Muscle of arm (tissue), 1 donor: ENCODE measurements at regions not wholly inside any gene's neighbourhood (a gene's known extent, or its start where the extent isn't known, plus 50 kb on each side); places are given as distances from the start of the nearest gene placed in this dataset.
"Not testable (repeated sequence)": the region's sequence is repeated elsewhere in the genome, so short reads cannot be mapped to it uniquely, and the experiment has no call there.

ENCODE experiments used
- DNase-seq: peaks from one replicate; pipeline ENCODE4 v3.0.0-alpha.2; 2013

DNA sequence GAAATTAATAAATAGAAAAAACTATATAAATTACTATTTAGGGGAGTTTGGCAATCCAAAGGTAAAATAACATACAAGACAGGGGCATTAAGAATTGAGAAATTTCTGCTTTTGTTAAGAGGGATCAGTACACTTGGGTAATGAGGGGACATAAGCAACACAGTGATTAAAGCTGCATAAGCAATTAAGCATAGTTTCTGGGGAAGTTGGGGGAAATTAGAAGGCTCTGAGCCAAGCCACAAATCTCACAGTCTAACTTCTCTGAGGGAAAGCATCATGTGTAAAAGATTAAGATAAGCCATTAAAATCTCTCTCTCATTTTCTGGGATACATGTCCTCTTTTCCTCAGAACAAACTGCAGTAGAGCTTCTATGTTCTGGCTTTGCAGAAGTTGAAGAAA is 533.9 kb upstream of the LRFN5 start:
- no peak for DNase-seq

DNA sequence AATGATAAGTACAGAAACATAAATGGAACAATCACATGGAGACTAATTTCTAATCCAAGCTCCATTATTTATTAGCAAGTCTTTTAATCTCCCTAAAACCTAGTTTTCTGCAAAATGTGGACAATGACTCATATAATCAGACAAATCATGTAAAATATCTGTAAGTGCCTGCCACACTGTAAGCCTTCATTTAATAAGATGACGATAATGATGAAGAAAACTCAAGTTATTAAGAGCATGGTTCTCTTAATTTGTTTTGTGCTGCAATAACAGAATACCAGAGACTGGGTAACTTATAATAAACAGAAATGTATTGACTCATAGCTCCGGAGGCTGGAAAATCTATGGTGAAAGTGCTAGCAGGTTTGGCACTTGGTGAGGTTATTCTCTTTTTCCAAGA is 535.3 kb upstream of the LRFN5 start:
- no peak for DNase-seq

DNA sequence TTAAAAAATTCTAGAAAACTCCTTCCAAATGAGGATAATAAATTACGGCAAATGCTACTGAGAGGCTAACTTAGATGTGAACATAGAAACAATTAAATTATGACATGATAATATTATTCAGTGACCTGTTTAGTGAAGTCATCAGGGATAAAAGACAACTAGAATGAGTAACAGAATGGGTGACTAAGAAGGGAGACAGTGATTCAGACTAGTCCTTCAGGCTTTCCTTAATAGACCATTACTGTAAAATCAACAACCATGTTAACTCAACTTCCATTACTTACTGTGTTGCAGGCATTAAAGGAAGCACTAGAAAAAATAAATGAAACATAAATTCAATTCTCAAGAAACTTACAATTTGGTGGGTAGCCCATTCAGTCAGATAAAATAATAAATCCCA is 543.9 kb upstream of the LRFN5 start:
- DNase-seq, result no peak

DNA sequence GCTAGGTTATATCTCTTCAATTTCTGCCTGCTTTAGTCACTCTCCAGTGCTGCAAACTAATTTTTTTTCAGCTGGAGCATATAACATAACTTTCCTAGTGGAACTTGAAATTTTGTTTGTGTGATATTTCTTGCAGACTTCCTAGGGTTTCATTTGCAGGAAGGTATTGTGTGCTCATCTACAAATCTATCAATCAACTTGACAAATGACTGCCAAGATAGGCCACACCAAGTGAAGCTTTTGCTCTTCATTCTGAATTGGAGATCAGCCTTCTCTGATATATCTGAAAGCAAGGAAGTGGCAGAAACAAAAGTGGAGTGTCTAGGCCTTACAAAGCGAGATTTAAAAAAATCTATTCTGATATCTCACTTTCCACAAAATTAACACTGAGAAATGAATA is 551.1 kb upstream of the LRFN5 start:
- DNase-seq, result no peak

DNA sequence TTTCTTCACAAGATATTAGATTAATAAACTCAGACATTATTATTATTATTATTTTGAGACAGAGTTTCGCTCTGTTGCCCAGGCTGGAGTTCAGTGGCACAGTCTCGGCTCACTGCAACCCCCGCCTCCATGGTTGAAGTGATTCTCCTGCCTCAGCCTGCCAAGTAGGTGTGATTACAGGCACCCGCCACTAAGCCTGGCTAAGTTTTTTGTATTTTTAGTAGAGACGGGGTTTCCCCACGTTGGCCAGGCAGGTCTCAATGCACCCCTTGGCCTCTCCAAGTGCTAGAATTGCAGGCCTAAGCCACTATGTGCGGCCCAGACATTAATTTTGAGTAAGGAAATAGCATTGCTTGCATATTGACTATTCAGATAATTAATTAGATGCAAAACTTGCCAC is 554.9 kb upstream of the LRFN5 start:
- no peak for DNase-seq

DNA sequence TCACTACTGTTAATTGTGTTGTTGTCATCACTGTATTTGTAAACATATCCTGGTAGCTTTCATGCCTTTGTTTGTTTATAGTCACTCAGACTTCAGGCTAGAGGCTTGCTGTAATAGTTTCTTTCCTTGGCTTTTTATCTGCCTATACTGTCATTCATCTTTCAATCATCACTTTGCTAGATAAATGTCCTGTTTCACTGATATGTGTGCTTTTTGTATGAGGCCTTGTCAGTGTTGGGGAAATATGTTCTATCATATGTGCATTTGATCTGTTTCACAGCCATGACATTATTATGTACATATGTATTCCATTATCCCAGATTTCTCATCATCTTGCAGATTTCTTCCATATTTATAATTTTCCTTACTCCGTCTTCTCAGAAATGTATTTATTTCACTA is 558.9 kb upstream of the LRFN5 start:
- no peak for DNase-seq

DNA sequence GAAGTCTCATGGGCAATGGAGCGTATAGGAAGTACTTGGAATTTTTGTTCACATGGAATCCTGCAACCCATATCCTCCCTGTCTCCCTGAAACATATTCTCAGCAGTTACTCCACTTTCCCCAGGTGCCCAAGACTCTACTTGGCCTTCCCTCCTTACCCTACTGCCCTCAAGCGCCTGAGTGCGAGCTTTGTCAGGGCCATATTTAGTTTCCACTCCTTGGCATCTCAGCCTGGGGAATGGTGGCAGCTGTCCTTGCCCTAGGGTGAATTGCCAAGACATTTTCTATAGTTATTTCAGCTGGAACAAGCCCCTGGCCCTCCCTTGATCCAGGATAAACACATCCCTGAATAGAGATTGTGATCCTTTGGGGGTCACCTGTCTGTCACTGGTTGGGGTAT is 569.3 kb upstream of the LRFN5 start:
- no peak for DNase-seq

DNA sequence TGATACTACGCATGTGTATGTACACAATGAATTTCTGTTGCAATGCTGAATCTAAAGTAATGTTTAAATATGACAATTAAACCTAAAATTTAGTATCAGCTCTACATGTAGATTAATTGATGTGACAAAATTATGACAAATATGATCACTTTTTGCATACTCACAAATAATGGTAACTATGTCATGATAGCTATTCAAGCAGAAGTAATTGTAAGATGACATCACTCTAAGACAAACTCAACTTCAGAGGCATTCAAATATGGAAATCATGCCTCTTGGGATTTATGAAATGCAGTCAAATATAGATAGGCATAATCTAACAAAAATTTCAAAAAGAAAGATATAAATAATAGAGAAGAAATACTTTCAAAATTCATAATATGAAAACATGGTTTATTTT is 571.7 kb upstream of the LRFN5 start:
- DNase-seq, result no peak

DNA sequence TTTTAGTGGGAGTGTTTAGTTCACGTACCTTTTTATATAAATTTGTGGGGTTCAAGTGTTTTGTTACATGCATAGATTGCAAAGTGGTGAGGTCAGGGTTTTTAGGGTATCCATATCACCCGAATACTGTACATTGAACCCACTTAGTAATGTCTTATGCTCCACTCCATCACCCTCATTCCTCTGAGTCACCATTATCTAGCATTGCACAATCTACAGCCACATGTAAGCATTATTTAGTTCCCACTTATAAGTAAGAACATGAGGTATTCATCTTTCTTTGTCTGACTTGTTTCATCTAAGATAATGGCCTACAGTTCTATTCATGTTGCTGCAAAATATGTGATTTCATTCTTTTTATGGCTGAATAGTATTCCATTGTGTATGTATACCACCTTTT is 583.7 kb upstream of the LRFN5 start:
- DNase-seq, result no peak

DNA sequence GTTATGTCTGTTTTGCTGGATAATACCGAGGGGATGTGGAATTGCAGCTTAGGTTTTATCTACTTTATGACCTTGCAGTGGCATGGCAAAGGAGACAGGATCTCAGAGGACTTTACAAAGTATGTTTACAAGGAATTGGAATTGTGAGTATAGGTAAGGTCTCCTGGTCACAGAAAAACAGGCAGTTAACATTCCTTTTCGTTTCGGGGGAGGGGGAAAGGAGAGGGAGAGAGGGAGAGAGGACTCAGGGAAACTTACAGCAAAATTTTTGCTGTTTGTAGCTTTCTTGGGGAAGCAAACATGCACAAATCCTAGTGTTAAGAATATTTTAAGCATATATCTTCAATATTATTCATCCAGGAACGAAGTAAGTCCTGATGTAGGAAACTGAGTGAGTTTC is 590.5 kb upstream of the LRFN5 start:
- no peak for DNase-seq

DNA sequence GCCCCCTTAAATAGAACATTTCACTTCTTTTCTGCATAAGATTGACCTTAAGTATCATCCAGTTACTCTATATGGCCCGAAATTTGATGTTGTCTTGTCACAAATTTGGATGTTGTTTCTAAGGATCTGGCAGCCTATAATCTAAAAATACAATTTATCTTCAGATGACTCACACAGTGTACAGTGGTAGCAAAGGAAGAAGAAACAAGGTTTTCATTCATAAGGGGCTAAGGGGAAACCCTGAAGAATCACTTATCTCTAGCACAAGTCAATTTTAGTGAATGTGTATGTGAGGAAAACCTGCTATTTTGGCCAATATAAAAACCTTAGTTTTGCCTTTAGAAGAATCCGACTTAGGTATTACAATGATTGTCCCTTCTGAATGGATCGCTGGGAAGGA is 606.3 kb upstream of the LRFN5 start:
- DNase-seq, result no peak

DNA sequence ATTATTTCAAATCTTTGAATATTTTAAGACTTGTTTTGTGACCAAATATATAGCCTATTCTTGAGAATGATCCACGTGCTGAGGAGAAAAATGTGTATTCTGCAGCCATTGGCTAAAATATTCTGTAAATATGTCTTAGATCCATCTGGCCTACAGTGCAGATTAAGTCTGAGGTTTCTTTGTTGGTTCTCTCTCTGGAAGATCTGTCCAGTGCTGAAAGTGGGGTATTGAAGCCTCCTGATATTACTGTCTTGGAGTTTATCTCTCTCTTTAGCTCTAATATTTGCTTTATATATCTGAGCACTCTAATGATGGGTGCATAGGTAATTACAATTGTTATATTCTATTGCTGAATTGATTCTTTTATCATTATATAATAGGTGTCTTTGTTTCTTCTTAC is 617.4 kb upstream of the LRFN5 start:
- no peak for DNase-seq

DNA sequence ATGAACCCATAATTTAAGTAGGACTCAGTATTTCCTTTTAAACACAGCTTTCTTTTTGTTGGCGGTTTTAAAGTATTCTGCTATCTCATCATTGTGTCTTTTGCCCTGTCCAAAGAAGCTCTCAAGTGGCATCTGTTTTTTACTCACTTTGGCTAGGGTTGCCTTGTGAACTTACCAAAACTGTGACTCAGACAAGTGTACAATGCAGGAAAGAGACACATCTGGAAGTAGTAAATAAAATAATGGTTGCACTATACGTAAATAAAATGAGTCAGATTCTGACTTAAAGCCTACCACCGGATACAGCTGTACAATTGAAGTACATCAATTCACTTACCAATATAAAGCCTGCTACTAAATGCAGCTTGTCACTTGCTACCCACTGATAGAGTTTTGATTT is 619.2 kb upstream of the LRFN5 start:
- DNase-seq, result no peak

DNA sequence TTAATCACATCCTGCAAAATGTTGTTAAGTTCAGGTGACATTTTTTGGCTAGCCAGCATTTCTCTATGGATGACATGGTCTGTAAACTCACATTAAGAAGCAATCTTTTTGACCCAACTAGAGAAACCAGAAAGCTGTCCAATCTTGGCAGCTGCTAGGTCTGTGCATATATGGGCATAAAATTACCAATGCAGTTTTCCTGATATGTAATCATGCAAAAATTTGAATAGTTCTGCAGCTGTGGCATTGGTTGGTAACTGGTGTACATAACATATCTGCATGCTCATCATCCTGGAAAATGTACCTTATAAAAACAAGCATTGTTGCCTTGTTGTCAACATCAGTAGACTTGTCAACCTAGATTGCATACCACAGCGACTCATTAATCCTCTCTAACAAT is 620.0 kb upstream of the LRFN5 start:
- no peak for DNase-seq

DNA sequence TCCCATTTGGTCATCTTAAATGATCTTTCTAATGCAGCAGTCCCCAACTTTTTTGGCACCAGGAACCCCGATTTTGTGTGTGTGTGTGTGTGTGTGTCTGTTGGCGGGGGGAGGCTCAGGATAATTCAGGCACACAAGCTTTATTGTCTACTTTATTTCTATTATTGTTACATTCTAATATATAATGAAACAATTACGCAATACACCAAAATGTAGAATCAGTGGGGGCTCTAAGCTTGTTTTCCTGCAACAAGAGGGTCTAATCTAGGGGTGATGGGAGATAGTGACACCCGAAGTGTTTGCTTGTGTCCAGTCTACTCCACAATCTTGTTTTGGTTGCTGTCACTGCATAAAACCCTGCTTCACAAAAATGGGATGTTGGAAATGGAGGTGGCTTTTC is 621.1 kb upstream of the LRFN5 start:
- DNase-seq, result no peak

DNA sequence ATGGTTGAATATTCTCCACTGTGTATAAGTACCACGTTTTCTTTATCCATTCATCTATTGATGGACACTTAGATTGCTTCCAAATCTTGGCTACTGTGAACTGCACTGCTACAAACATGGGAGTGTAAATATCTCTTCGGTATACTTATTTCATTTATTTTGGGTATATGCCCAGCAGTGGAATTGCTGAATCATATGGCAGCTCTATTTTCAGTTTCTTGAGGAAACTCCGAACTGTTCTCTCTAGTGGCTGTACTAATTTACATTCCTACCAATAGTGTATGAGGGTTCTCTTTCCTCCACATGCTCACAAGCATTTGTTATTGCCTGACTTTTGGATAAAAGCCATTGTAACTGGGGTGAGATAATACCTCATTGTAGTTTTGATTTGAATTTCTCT is 623.1 kb upstream of the LRFN5 start:
- DNase-seq, result peak; percentile 4

DNA sequence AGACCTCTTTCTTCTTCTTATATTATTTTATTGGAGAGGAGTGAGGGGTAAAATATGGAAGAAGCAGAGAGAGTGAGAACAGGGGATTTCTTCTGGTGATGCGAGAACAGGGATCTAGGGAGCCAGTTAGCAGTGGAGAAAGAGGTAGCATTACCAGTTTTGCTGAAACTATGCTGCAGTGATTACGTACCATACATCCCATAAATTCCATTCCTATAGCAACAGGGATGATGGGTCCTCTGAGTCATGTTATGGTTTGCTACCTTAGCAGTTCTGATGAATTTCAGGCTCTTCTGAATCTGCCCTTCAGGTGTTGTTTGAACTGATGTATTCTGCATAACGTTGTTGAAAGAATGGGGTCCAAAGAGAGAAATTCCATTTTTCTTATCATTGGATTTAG is 625.4 kb upstream of the LRFN5 start:
- DNase-seq, result no peak

DNA sequence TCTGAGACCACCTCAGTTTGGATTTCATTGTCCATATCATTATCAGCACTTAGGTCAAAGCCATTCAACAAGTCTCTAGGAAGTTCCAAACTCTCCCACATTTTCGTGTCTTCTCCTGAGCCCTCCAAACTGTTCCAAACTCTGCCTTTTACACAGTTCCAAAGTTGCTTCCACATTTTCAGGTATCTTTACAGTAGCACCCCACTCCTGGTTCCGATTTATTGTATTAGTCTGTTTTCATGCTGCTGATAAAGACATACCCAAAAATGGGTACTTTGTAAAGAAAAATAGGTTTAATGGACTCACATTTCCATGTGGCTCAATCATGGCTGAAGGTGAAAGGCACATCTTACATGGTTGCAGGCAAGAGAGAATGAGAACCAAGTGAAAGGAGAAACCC is 646.4 kb upstream of the LRFN5 start:
- not testable (repeated sequence) for DNase-seq

DNA sequence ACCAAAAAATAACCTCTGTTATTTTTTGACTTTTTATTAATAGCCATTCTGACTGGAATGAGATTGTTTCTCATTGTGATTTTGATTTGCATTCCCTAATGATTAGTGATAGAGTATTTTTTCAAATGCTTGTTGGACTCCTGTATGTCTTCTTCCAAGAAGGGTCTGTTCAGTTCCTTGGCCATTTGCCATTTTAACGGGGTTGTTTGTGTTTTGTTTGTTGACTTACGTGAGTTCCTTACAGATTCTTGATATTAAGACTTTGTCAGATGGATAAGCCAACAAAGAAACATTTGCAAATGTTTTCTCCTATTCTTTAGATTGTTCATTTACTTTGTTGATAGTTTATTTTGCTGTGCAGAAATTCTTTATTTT is 651.6 kb upstream of the LRFN5 start:
- no peak for DNase-seq

DNA sequence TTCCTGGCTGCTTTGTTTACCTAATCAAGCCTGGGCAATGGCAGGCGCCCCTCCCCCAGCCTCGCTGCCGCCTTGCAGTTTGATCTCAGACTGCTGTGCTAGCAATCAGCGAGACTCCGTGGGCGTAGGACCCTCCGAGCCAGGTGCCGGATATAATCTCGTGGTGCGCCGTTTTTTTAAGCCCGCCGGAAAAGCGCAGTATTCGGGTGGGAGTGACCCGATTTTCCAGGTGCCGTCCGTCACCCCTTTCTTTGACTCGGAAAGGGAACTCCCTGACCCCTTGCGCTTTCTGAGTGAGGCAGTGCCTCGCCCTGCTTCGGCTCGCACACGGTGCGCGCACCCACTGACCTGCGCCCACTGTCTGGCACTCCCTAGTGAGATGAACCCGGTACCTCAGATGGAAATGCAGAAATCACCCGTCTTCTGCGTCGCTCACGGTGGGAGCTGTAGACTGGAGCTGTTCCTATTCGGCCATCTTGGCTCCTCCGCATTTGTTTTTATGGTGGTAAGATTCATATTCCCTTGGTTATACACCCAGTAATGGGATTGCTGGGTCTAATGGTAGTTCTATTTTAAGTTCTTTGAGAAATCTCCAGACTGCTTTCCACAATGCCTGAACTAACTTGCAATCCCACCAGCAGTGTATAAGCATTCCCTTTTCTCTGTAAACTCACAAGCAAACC is 652.1 kb upstream of the LRFN5 start:
- DNase-seq, result not testable (repeated sequence)

DNA sequence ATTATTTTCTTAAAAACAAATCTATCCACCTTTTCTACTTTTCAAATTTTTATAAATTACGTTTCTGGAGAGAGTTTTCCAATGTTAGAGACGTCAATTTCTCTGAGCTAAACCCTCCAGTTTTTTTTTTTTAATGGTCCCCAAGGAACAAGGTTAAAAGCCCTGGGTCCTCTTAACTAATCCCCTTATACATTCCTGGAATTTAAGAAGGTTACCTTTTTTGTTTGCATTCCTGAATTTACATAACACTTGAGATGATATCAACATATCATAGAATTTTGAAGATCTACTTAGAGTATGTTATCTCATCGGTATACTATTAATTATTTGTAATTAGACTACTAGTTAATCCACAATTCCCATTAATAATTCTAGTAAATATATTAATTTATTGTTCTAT is 662.2 kb upstream of the LRFN5 start:
- no peak for DNase-seq

DNA sequence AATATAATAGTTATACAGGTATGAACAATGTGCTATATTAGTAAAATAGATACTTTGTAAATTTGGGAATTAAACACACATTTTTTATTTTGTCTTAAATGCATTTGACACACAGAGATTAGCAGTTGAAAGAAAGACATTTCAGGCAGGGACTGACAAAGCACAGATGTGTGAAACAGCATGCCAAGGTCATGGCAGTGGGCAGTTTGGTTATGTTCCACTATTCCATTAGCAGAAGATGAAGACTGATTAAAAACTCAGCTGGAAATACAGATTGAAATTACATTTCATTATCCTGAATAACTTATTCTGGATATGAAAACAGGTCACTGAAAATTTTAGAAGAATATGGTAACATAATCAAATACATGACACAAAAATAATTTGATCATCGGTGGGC is 669.8 kb upstream of the LRFN5 start:
- DNase-seq, result no peak

DNA sequence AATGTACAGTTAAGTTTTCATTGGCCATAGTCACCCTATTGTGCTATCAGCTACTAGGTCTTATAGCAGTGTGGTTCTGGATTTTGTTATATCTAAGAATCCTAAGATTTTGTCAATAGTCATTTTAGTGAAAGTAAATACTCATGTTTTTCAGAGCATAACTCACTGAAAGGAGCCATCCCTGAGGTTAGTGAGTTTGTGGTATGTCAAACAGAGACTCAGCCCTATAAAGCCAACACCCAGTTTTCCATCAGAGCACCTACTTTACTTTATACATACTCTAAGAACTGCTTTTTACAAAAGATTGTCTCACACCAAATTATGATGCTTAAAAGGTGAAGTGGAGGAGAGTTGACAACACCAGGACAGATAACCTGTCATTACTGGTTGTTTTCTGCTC is 686.3 kb upstream of the LRFN5 start:
- no peak for DNase-seq

DNA sequence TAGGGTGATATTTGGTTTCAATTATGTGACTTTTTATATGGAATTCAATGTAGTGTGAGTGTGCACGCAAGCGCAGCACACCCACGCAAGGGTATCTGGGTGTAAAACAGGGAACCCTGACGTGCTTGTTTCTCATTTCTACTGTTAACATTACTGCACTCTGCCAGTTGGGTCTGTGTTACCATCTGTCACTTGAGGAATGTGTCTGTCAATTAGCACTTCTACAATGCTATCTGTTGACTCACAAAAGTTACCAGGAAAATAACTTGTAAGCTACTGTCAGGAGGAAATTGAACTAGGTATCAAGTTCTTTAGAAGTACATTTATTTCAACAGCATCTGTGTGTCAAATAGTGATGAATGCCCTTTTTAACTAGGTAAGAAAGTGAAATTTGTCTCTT is 695.5 kb upstream of the LRFN5 start:
- DNase-seq, result no peak

DNA sequence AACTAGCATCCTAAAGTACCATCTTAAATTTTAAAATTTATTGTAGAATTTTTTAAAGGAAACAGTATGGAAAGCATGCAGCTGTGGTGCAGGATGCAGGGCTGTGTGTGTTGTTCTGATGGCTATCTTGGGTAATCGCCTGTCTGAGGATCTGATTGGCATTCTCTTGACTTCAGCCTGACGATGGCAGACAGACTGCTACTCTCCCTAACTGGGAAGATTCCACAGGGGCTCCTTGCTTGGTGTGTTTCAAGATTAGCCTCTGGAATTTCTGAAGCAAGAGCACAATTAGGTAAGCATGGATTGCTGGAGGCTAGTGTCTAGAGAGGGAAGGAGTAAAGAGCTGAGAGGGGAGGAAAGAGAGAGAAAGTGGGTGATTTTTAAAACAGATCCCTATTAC is 696.8 kb upstream of the LRFN5 start:
- no peak for DNase-seq
